Neutrophil (primary cell): ENCODE measurements at regions not wholly inside any gene's neighbourhood (a gene's known extent, or its start where the extent isn't known, plus 50 kb on each side); places are given as distances from the start of the nearest gene placed in this dataset.

ENCODE experiments used
- H3K27ac ChIP-seq: fragments of 200-600 bp; sonication (generic); 2 replicates; pipeline ENCODE4 v1.5.1; 2016; ENCODE audit warnings: mild to moderate bottlenecking, moderate library complexity
- H3K27me3 ChIP-seq: fragments of 200-600 bp; sonication (generic); 2 replicates; pipeline ENCODE4 v1.6.0; 2016; ENCODE audit warnings: mild to moderate bottlenecking
- H3K36me3 ChIP-seq: fragments of 200-600 bp; sonication (generic); 2 replicates; pipeline ENCODE4 v1.5.1; 2017
- H3K4me1 ChIP-seq, 2 experiments: fragments of 200-600 bp in 1 of 2; sonication (generic) in 1 of 2; 1 replicate in 1 of 2; 2 replicates in 1 of 2; pipeline versions ENCODE4 v1.5.1 to v1.6.1; 2013 to 2016; ENCODE audit warnings: low read depth in 1 of 2, low read length in 1 of 2, mild to moderate bottlenecking in 1 of 2, moderate library complexity in 1 of 2; ENCODE audit not compliant: control insufficient read depth in 1 of 2, insufficient read depth in 1 of 2
- H3K4me3 ChIP-seq, 2 experiments: fragments of 200-600 bp in 1 of 2; sonication (generic) in 1 of 2; 1 replicate in 1 of 2; 2 replicates in 1 of 2; pipeline ENCODE4 v1.5.1; 2013 to 2016; ENCODE audit warnings: low read depth in 1 of 2, low read length in 1 of 2, mild to moderate bottlenecking in 1 of 2, moderate library complexity in 1 of 2
- H3K9me3 ChIP-seq: fragments of 200-600 bp; sonication (generic); 2 replicates; pipeline ENCODE4 v1.5.1; 2016
- CTCF ChIP-seq: fragments of 200-600 bp; sonication (generic); IDR thresholded peaks from 2 replicates; pipeline ENCODE4 v1.5.1; 2016; ENCODE audit warnings: antibody characterized with exemption

DNA sequence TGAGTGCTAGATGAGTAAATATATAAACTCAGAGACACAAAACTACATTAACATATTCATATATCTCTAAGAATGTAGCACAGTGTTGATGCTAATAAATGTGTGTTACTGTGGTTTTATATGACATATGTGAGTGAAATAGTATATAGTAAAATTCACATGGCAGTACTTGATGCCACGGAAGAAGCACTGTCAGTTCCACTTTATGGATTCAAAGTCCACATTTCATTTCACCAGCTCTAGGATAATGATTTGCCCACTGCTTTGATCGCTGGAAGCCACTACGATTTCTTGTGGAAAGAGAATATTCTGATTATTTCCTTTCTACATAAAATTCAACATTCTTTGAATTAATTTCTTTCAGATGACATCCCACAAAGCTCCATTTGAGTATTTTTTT, 181.2 kb downstream of the GBA3 start:
- Histone ChIP-seq H3K27ac (no peak overlapping the region), H3K4me1 (no peaks in the 10 kb centered on the region), H3K27me3 (no peaks in the 10 kb centered on the region), H3K4me3 (no peak overlapping the region), H3K9me3 (no peaks in the 10 kb centered on the region), H3K36me3 (no peaks in the 10 kb centered on the region)
- TF ChIP-seq CTCF: no peak

GRCh38 chr4:22870847-22871449, 178.2 kb downstream of the GBA3 start:
- no peak for TF ChIP-seq CTCF
- no peaks in the 10 kb centered on the region for H3K4me1 ChIP-seq
- H3K36me3 ChIP-seq: no peaks in the 10 kb centered on the region
- no peaks in the 10 kb centered on the region for H3K9me3 ChIP-seq
- H3K27me3 ChIP-seq: no peaks in the 10 kb centered on the region
- no peak overlapping the region for H3K4me3 ChIP-seq
- H3K27ac ChIP-seq: no peak overlapping the region

- Histone ChIP-seq H3K27ac (no peak overlapping the region), H3K4me1 (no peaks in the 10 kb centered on the region), H3K4me3 (no peak overlapping the region), H3K36me3 (no peaks in the 10 kb centered on the region), H3K9me3 (no peaks in the 10 kb centered on the region), H3K27me3 (no peaks in the 10 kb centered on the region)
- no peak for TF ChIP-seq CTCF
Observed at GRCh38 chr4:22869235-22869634, 176.5 kb downstream of the GBA3 start.
